SU-DHL-6 (cell line): ENCODE measurements at regions not wholly inside any gene's neighbourhood (a gene's known extent, or its start where the extent isn't known, plus 50 kb on each side); places are given as distances from the start of the nearest gene placed in this dataset.

Experiments used
- CTCF ChIP-seq: fragments of 200-600 bp; sonication (generic); IDR thresholded peaks from one replicate; pipeline ENCODE4 v1.5.1; 2017; ENCODE audit warnings: antibody characterized with exemption, mild to moderate bottlenecking, low read length, moderate library complexity; ENCODE audit not compliant: insufficient read depth, poor library complexity, severe bottlenecking
- EZH2phosphoT487 ChIP-seq: fragments of 200-600 bp; sonication (generic), shearing (Covaris generic); conservative IDR thresholded peaks from 2 replicates; pipeline ENCODE4 v1.6.1; 2018; ENCODE audit warnings: mild to moderate bottlenecking, antibody characterized with exemption, low read length, moderate library complexity, mixed read lengths

DNA sequence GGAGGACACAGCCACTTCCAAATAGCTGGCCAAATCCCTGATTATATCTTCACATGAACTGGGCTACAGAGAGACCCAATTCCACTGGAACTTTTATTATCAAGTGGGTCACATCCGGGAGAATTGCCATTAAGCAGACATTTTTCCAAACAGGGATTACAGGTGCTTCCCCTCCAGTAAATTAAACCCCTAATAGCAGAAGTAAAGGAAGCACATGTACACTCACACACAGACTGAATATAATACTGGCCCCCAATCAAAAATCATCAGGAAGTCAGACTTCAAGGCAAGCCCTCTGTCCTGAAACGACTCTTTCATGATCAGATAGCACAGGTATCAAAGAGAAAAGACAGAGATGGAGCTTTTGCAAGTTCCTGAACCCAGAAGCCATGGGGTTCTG is 118.6 kb upstream of the PPP2R5A start:
- TF ChIP-seq EZH2phosphoT487 (no peak), CTCF (no peak)
